Heart left ventricle (tissue), 16 donors: ENCODE measurements at regions not wholly inside any gene's neighbourhood (a gene's known extent, or its start where the extent isn't known, plus 50 kb on each side); places are given as distances from the start of the nearest gene placed in this dataset.

ENCODE experiments used
- ATAC-seq, 4 donors: fragments of 200-7000 bp; cut with Tn5 transposase; one replicate each; pipeline ENCODE4 v1.9.1; 2020 to 2022; ENCODE audit warnings: moderate library complexity in 4 of 4, mild to moderate bottlenecking in 3 of 4, moderate number of reproducible peaks in 1 of 4
- DNase-seq, 5 donors: peaks; one replicate each; pipeline ENCODE4 v3.0.0-alpha.2; 2020
- H3K27ac ChIP-seq, 12 donors: fragments of 200-600 bp; sonication (generic) in 4 of 12; one replicate each; pipeline versions ENCODE4 v1.5.0 to v1.8.0; 2016 to 2022; ENCODE audit warnings: mild to moderate bottlenecking in 2 of 12
- H3K27me3 ChIP-seq, 9 donors: fragments of 200-600 bp; sonication (generic) in 2 of 9; one replicate each; pipeline versions ENCODE4 v1.5.1 to v1.8.0; 2016 to 2022; ENCODE audit warnings: mild to moderate bottlenecking in 3 of 9
- H3K36me3 ChIP-seq, 9 donors: fragments of 200-600 bp; sonication (generic) in 2 of 9; one replicate each; pipeline versions ENCODE4 v1.5.0 to v1.8.0; 2018 to 2022; ENCODE audit warnings: mild to moderate bottlenecking in 2 of 9
- H3K4me1 ChIP-seq, 12 donors: fragments of 200-600 bp; sonication (generic) in 4 of 12; one replicate each; pipeline versions ENCODE4 v1.5.0 to v1.8.0; 2016 to 2022; ENCODE audit warnings: mild to moderate bottlenecking in 3 of 12
- H3K4me3 ChIP-seq, 12 donors: fragments of 200-600 bp; sonication (generic) in 4 of 12; one replicate each; pipeline versions ENCODE4 v1.5.0 to v1.8.0; 2017 to 2022; ENCODE audit warnings: mild to moderate bottlenecking in 9 of 12, moderate library complexity in 4 of 12
- H3K9me3 ChIP-seq, 12 donors: fragments of 200-600 bp; sonication (generic) in 4 of 12; one replicate each; pipeline versions ENCODE4 v1.5.0 to v1.8.0; 2016 to 2022; ENCODE audit warnings: mild to moderate bottlenecking in 1 of 12
- POLR2A ChIP-seq, 2 donors: fragments of 450-650 bp; IDR thresholded peaks; one replicate each; pipeline ENCODE4 v1.6.1; 2017; ENCODE audit warnings: antibody characterized with exemption in 2 of 2, mild to moderate bottlenecking in 2 of 2, moderate library complexity in 2 of 2
- WGBS, 4 donors: extraction: QIAGEN DNeasy Blood & Tissue Kit in 2 of 4; methylation state at CpG; one replicate each; pipeline versions ENCODE4 v1.1.5 to v1.1.7; 2013 to 2018; 5-methylcytosine and 5-hydroxymethylcytosine counted together
- intact Hi-C, 10 donors: fragments of 100-400 bp; cut with DNase I; formaldehyde crosslinking; loops; one replicate each; pipeline versions ENCODE4 v1.11.1 to v1.14.2; 2022
- TF ChIP-seq, protein P1 (sequence below), 12 donors: fragments of 200-600 bp; sonication (generic) in 4 of 12; IDR thresholded peaks; one replicate each; pipeline versions ENCODE4 v1.5.0 to v1.8.0; 2018 to 2022; ENCODE audit warnings: antibody characterized with exemption in 12 of 12, mild to moderate bottlenecking in 5 of 12
- donor health status: ischemic (EF 13 %, LVEDD 7.1; RV severe dilation, severe dysfunction).
- donor health status: healthy with polysubstance abuse.
- donor health status: DM: no; HTN: yes; CAD: no.
- donor health status: DM: no; HTN: no; CAD: no.
- donor health status: ischemic (EF 25% LVEDD 6.9; RV normal size, moderate dysfunction).
- donor health status: ischemic (EF 25% LVEDD 5.7; RV mildly dilated, moderate dysfunction).
- donor health status: healthy.
- donor health status: DM: yes; HTN: yes; CAD: no.
- donor health status: ischemic (EF 35%, LVEDD 5.7; RV mildly dilated, moderate dysfunction).
- donor health status: nonischemic (EF 11% LVEDD 7.7; RV severe dilation, severe dysfunction).
- donor health status: DM: yes; HTN: yes; CAD: no.
- donor health status: PGD.
- donor health status: ischemic (EF 29% LVEDD 5.4; RV normal size, mild dysfunction).
- donor health status: nonischemic (EF 23%, LVEDD 6.1; RV moderate dilation, normal function).

DNA sequence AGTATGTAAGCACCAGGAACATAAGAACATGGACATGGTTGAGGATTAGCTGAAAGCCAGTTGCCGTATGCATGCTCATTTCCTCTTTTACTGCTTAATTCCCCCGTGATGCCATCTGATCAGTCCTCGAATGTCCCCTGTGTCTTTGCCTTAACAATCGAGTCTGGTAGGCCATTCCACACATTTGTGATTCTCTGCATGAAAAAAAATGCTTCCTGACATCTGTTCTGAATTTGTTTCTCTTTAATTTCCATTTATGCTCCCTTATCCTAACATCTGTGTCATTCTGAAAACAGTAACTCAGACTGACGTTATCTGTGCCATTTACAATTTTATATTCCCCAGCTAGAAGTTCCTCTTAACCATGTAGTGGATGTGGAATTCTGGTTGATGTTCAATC, 158.2 kb upstream of the TOX3 start:
- Histone ChIP-seq H3K36me3 (no peaks in the 10 kb centered on the region), H3K4me1 (no peaks in the 10 kb centered on the region), H3K4me3 (no peak overlapping the region), H3K27me3 (peaks cover 0 to 11% (median 0%) of the 10 kb centered on the region in 9 donors), H3K27ac (no peak overlapping the region), H3K9me3 (no peaks in the 10 kb centered on the region)
- TF ChIP-seq, protein P1, sequence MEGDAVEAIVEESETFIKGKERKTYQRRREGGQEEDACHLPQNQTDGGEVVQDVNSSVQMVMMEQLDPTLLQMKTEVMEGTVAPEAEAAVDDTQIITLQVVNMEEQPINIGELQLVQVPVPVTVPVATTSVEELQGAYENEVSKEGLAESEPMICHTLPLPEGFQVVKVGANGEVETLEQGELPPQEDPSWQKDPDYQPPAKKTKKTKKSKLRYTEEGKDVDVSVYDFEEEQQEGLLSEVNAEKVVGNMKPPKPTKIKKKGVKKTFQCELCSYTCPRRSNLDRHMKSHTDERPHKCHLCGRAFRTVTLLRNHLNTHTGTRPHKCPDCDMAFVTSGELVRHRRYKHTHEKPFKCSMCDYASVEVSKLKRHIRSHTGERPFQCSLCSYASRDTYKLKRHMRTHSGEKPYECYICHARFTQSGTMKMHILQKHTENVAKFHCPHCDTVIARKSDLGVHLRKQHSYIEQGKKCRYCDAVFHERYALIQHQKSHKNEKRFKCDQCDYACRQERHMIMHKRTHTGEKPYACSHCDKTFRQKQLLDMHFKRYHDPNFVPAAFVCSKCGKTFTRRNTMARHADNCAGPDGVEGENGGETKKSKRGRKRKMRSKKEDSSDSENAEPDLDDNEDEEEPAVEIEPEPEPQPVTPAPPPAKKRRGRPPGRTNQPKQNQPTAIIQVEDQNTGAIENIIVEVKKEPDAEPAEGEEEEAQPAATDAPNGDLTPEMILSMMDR (IDR thresholded peaks at IDR 0.05): no peak
- TF ChIP-seq POLR2A (IDR thresholded peaks at IDR 0.05): no peak
- intact Hi-C loops: no loop called here
- 55 to 70% (median 58%) methylated on average over 5 of the region's 5 CpGs for WGBS, 4 donors
- no peak for DNase-seq
- ATAC-seq: no peak

DNA sequence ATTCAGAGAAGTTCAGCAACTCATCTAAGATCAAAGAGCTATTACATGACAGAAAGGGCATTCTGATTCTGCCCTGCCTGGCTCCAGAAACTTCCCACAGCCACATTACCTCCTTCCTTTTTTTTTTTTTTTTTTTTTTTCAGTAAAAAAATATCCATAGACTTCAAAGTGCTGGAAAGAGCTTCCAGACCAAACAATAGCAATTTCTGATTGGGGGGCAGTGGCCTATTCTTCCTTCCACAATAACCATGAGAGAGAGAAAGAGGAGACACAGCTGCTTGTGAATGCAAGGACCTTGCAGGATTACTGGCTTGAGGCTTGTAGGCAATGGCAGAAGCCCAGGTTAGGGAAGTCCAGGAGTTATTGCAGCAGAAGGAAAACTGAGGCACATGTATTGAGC, 151.0 kb upstream of the TOX3 start:
- Histone ChIP-seq H3K27ac (no peak overlapping the region), H3K27me3 (no peaks in the 10 kb centered on the region), H3K4me3 (no peak overlapping the region), H3K4me1 (no peaks in the 10 kb centered on the region), H3K9me3 (peaks cover 0 to 5% (median 0%) of the 10 kb centered on the region in 12 donors), H3K36me3 (no peaks in the 10 kb centered on the region)
- no peak for DNase-seq
- ATAC-seq: no peak
- intact Hi-C loops: no loop called here
- TF ChIP-seq POLR2A (IDR thresholded peaks at IDR 0.05): no peak
- TF ChIP-seq, protein P1 (IDR thresholded peaks at IDR 0.05): no peak

DNA sequence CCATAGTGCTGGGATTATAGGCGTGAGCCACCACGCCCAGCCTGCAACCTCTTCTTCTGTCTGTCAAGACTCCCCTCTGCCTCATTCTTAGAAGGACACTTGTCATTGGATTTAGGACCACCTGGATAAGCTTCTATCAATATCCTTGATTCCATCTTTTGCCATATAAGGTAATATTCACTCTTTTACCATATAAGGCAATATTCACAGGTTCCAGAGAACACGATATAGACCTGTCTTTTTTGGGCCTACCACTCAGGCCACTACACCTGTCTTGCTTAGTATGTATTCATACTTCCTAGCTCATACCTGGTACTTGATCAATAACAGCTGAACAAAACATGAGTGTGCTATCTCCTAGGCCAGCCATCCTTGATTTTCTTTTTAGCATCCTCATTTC, 149.2 kb upstream of the TOX3 start:
- peaks cover 0 to 22% (median 11%) of the 10 kb centered on the region in 12 donors for H3K9me3 ChIP-seq
- TF ChIP-seq, protein P1 (IDR thresholded peaks at IDR 0.05): no peak
- TF ChIP-seq POLR2A (IDR thresholded peaks at IDR 0.05): no peak
- H3K27me3 ChIP-seq: no peaks in the 10 kb centered on the region
- no peaks in the 10 kb centered on the region for H3K4me1 ChIP-seq
- no peak overlapping the region for H3K27ac ChIP-seq
- ATAC-seq (no peak), DNase-seq (no peak)
- intact Hi-C loops: no loop called here
- H3K4me3 ChIP-seq: no peak overlapping the region
- 81 to 96% (median 91%) methylated on average over 3 of the region's 3 CpGs for WGBS, 4 donors
- H3K36me3 ChIP-seq: no peaks in the 10 kb centered on the region

DNA sequence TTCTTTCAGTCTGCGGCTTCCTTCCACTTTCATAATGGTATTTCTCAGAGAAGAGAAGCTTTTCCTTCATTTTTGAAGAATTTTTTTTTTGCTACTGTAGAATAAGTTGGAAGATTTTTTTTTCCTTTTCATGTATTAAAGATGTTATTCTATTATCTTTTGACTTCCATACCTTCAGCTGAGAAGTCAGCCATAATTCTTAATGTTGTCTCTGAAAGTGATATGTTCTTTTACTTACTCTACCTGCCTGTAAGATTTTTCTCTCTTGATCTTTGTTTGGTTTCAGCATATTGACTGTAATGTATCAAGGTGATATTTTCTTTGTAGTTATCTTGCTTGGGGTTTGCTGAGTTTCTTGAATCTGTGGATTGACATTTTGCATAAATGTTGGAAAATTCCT, 143.5 kb upstream of the TOX3 start:
- TF ChIP-seq, protein P1 (IDR thresholded peaks at IDR 0.05): no peak
- TF ChIP-seq POLR2A (IDR thresholded peaks at IDR 0.05): no peak
- Histone ChIP-seq H3K4me3 (no peak overlapping the region), H3K27ac (no peak overlapping the region), H3K4me1 (no peaks in the 10 kb centered on the region), H3K36me3 (no peaks in the 10 kb centered on the region), H3K9me3 (peaks cover 0 to 39% (median 23%) of the 10 kb centered on the region in 12 donors), H3K27me3 (no peaks in the 10 kb centered on the region)
- no peak for ATAC-seq
- intact Hi-C loops: no loop called here
- DNase-seq: no peak
- WGBS, 4 donors: 74 to 82% (median 76%) methylated on average over 1 of the region's 1 CpG
